ENCODE measurements at regions not wholly inside any gene's neighbourhood (a gene's known extent, or its start where the extent isn't known, plus 50 kb on each side); places are given as distances from the start of the nearest gene placed in this dataset.

DNA sequence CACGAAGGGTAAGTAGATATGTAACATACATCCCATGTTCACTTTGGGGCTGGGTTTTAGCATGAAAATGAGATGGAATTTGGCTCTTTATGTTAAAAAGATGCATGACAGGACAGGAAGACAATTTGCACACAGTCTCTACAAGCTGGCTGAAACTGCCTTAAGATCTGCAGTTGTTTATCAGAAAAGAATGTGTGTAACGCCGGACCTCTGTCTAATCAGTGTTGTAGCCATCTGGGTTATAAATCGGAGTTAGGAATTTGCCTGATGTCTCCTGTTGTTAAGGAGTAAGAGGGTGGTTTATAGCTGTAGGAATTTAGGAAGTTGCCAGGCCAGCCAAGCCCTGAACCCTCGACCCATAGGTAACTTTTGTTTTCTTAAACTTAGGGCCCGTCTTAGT, 562.9 kb upstream of the FAT1 start:
- TF ChIP-seq, protein P1, sequence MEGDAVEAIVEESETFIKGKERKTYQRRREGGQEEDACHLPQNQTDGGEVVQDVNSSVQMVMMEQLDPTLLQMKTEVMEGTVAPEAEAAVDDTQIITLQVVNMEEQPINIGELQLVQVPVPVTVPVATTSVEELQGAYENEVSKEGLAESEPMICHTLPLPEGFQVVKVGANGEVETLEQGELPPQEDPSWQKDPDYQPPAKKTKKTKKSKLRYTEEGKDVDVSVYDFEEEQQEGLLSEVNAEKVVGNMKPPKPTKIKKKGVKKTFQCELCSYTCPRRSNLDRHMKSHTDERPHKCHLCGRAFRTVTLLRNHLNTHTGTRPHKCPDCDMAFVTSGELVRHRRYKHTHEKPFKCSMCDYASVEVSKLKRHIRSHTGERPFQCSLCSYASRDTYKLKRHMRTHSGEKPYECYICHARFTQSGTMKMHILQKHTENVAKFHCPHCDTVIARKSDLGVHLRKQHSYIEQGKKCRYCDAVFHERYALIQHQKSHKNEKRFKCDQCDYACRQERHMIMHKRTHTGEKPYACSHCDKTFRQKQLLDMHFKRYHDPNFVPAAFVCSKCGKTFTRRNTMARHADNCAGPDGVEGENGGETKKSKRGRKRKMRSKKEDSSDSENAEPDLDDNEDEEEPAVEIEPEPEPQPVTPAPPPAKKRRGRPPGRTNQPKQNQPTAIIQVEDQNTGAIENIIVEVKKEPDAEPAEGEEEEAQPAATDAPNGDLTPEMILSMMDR (IDR thresholded peaks at IDR 0.05; ENCODE audit: insufficient read depth, low read length, poor library complexity, severe bottlenecking): no peak
- no peak overlapping the region for H3K4me3 ChIP-seq (replicated peaks; ENCODE audit: low read depth, low read length)
- H3K27me3 ChIP-seq (replicated peaks; ENCODE audit: control insufficient read depth, insufficient read depth, low read length): no peaks in the 10 kb centered on the region
- no peaks in the 10 kb centered on the region for H3K36me3 ChIP-seq (ENCODE audit: control insufficient read depth, insufficient read depth, low read length)
- no peak for DNase-seq (ENCODE audit: extremely low read depth, insufficient read length)

DNA sequence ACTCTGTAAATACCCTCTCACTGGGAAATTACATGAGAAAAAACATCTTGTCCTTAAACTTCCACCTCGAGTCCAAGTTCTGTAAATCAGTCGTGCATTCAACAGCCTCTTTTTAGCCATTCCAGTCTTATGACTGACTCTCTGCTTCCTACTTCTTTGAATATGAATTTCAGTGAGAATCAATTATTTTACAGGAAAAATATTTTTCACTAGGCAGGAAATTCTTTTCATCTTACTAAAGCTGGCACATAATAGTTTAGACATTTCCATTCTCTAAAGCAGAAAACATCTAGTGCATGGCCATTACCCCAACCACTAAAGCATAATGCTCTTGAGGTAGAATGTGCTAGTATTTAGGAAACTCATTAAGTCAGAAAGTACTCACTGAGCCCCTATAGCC, 565.7 kb upstream of the FAT1 start:
- DNase-seq (ENCODE audit: extremely low read depth, insufficient read length): no peak
- Histone ChIP-seq H3K27me3 (replicated peaks; ENCODE audit: control insufficient read depth, insufficient read depth, low read length) (no peaks in the 10 kb centered on the region), H3K36me3 (ENCODE audit: control insufficient read depth, insufficient read depth, low read length) (no peaks in the 10 kb centered on the region), H3K4me3 (replicated peaks; ENCODE audit: low read depth, low read length) (no peak overlapping the region)
- TF ChIP-seq, protein P1 (IDR thresholded peaks at IDR 0.05; ENCODE audit: insufficient read depth, low read length, poor library complexity, severe bottlenecking): no peak

DNA sequence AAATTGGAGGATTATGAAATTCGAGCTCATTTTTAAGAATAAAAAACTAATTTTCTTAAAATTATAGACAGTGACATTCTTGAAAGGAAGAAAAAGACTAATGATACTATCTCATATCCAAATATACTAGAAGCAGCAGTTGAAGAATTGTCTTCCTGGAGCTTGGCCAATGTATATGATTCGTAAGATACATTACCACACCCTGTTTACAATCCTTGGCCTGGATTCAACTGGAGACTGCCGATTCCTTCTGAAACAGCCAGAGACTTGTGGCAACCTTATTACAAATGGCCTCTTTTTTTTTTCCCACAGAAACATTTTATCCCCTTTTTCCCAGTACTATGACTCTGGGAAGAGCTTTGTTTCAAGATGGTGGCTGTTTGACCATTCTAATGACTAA, 571.2 kb upstream of the FAT1 start:
- H3K27me3 ChIP-seq (replicated peaks; ENCODE audit: control insufficient read depth, insufficient read depth, low read length): no peaks in the 10 kb centered on the region
- H3K4me3 ChIP-seq (replicated peaks; ENCODE audit: low read depth, low read length): no peak overlapping the region
- no peaks in the 10 kb centered on the region for H3K36me3 ChIP-seq (ENCODE audit: control insufficient read depth, insufficient read depth, low read length)
- TF ChIP-seq, protein P1 (IDR thresholded peaks at IDR 0.05; ENCODE audit: insufficient read depth, low read length, poor library complexity, severe bottlenecking): no peak
- no peak for DNase-seq (ENCODE audit: extremely low read depth, insufficient read length)

DNA sequence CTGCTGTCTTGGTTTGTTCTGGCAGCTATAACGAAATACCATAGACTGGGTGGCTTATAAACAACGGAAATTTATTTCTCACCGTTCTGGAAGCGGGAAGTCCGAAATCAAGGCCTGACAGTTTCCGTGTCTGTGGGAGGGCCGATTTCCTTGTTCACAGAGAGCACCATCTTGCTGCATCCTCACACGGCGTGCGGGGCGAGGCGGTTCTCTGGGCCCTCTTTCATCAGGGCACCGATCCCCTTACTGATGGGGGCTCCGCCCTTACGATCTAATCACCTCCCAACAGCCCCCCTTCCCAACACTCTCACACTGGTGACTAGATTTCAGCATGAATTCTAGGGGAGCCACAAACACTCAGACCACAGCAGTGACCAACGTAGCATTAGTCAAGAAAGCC, 578.3 kb upstream of the FAT1 start:
- Histone ChIP-seq H3K4me3 (replicated peaks; ENCODE audit: low read depth, low read length) (no peak overlapping the region), H3K36me3 (ENCODE audit: control insufficient read depth, insufficient read depth, low read length) (no peaks in the 10 kb centered on the region), H3K27me3 (replicated peaks; ENCODE audit: control insufficient read depth, insufficient read depth, low read length) (no peaks in the 10 kb centered on the region)
- TF ChIP-seq, protein P1 (IDR thresholded peaks at IDR 0.05; ENCODE audit: insufficient read depth, low read length, poor library complexity, severe bottlenecking): no peak
- no peak for DNase-seq (ENCODE audit: extremely low read depth, insufficient read length)

DNA sequence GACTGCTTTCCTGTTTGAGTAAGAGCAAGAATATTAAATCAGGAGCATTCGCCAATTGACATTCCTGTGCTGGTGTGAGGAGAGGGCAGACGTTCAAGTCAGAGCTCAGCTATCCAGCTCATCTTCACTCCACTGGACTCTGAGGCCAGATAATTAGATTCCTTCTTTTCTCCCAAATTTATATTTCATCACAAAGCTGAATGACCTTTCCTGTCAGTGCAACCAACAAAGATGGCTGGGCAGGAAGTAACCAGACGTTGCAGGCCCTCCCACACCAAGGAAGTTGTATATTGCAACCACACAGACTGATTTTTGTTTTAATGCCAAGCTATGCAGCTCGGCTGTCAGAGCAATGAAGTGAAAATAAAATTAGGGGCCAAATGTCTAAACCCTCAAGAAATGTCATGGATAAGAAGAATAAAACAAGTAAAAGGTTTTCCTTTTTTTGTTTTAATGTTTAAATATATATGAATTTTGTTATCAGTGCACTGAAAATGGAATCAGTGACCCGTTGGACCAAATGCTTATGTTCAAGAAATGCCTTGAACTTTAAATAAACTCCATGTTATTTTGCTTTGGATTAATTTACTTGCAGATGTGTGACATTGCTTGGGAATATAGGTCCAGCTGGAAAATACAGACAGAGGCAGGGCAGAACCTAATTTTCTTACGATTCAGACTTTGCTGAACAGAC, 578.9 kb upstream of the FAT1 start:
- DNase-seq (ENCODE audit: extremely low read depth, insufficient read length): no peak
- TF ChIP-seq, protein P1 (IDR thresholded peaks at IDR 0.05; ENCODE audit: insufficient read depth, low read length, poor library complexity, severe bottlenecking): no peak
- H3K36me3 ChIP-seq (ENCODE audit: control insufficient read depth, insufficient read depth, low read length): no peaks in the 10 kb centered on the region
- H3K27me3 ChIP-seq (replicated peaks; ENCODE audit: control insufficient read depth, insufficient read depth, low read length): no peaks in the 10 kb centered on the region
- H3K4me3 ChIP-seq (replicated peaks; ENCODE audit: low read depth, low read length): no peak overlapping the region

DNA sequence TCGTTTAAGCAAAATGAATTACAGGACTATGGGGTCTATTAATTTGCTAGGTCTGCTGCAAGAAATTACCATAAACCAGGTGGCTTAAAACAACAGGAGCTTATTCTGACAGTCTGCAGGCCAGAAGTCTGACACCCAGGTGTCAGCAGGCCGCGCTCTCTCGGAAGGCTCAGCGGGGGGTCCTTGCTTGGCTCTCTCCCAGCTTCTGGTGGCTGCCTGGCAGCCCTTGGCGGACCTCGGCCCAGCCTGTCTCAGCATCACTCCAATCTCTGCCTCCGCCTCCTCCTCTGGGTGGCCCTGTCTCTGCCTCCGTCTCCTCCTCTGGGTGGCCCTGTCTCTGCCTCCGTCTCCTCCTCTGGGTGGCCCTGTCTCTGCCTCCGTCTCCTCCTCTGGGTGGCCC, 580.5 kb upstream of the FAT1 start:
- DNase-seq (ENCODE audit: extremely low read depth, insufficient read length): no peak
- TF ChIP-seq, protein P1 (IDR thresholded peaks at IDR 0.05; ENCODE audit: insufficient read depth, low read length, poor library complexity, severe bottlenecking): no peak
- no peaks in the 10 kb centered on the region for H3K27me3 ChIP-seq (replicated peaks; ENCODE audit: control insufficient read depth, insufficient read depth, low read length)

More for the DNA sequence above, 580.5 kb upstream of the FAT1 start:
- Histone ChIP-seq H3K4me3 (replicated peaks; ENCODE audit: low read depth, low read length) (no peak overlapping the region), H3K36me3 (ENCODE audit: control insufficient read depth, insufficient read depth, low read length) (no peaks in the 10 kb centered on the region)

Data from GM06990 (cell line).